ENCODE measurements at regions not wholly inside any gene's neighbourhood (a gene's known extent, or its start where the extent isn't known, plus 50 kb on each side); places are given as distances from the start of the nearest gene placed in this dataset.

DNA sequence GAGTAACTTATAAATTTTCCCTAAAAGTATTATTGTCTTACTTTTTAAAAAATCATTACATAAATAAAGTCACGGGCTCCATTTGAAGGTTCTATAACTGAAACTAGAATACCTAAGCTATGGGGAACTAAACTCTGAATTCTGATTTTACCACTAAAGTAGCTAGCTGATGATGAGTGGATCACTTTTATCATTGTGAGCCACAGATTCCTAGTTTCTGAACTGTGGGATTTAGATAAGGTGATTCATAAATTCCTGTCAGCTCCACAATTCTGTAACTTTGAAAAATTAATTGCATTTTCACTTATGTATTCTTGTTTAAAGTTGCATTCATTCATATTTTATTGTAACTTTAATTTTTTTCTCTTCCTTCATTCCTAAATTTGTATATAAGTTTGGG, 540.9 kb downstream of the GBA3 start:
- Histone ChIP-seq H4K20me1 (ENCODE audit: insufficient read depth, low read length) (no peaks in the 10 kb centered on the region), H3K79me1 (ENCODE audit: low read depth in 1 of 2, low read length in 2 of 2) (no peaks in the 10 kb centered on the region), H3K23ac (ENCODE audit: low read depth, low read length) (no peak overlapping the region), H3K4me3 (ENCODE audit: insufficient read depth, low read depth, low read length) (no peak overlapping the region), H3K9me1 (ENCODE audit: insufficient read depth, low read length) (no peaks in the 10 kb centered on the region), H2BK5ac (ENCODE audit: low read depth, low read length, poor library complexity, severe bottlenecking) (no peak overlapping the region), H3K27me3 (ENCODE audit: control insufficient read depth, insufficient read depth, low read length) (no peaks in the 10 kb centered on the region), H3K36me3 (ENCODE audit: control insufficient read depth, insufficient read depth, low read length) (no peaks in the 10 kb centered on the region), H3K4me2 (ENCODE audit: low read depth, low read length) (no peak overlapping the region), H3K18ac (ENCODE audit: low read depth, low read length) (no peak overlapping the region), H3K14ac (replicated peaks; ENCODE audit: low read depth, low read length) (no peak overlapping the region), H3K4me1 (ENCODE audit: control insufficient read depth, insufficient read depth, low read length) (no peaks in the 10 kb centered on the region), H3K9ac (ENCODE audit: low read depth, low read length) (no peak overlapping the region), H2BK20ac (ENCODE audit: low read depth, low read length) (no peak overlapping the region), H3K9me3 (ENCODE audit: control insufficient read depth, insufficient read depth, low read length) (0 out of 2 replicates have a peak, but pooled peaks cover 2% of the 10 kb centered on the region), H3K4ac (ENCODE audit: low read depth, low read length) (no peak overlapping the region), H2AFZ (replicated peaks; ENCODE audit: low read length, poor library complexity) (no peak overlapping the region), H4K5ac (ENCODE audit: low read depth, low read length) (no peak overlapping the region), H2AK5ac (ENCODE audit: low read depth, low read length) (no peak overlapping the region), H2BK15ac (ENCODE audit: low read depth, low read length) (no peak overlapping the region), H4K8ac (ENCODE audit: low read depth in 2 of 2, low read length in 2 of 2) (no peak overlapping the region), H3K56ac (ENCODE audit: extremely low read depth, insufficient read depth, low read length) (no peak overlapping the region), H3K27ac (ENCODE audit: insufficient read depth, low read length) (no peak overlapping the region), H4K91ac (ENCODE audit: insufficient read depth, low read depth, low read length) (no peak overlapping the region), H2BK120ac (ENCODE audit: low read depth, low read length) (no peak overlapping the region), H2AK9ac (replicated peaks; ENCODE audit: low read depth, low read length, poor library complexity) (no peak overlapping the region)
- ATAC-seq (ENCODE audit: low read depth) (no peak), DNase-seq (no peak)
- intact Hi-C loops (cut with micrococcal nuclease) (no loop called here), dilution Hi-C loops (cut with HindIII; ENCODE audit: low sequenced_read_pairs, unreplicated experiment) (no loop called here), in situ Hi-C loops (cut with MboI; ENCODE audit: low sequenced_read_pairs) (no loop called here)
- CTCF ChIA-PET = no interaction called here
- BruUV-seq (replicated peaks) = no TSS peak
- no CpG with 5 or more reads among the region's 1 CpG for WGBS, 2 experiments (ENCODE audit: extremely low coverage in 2 of 2, insufficient read length in 1 of 2)
- TF ChIP-seq SMC3 (IDR thresholded peaks at IDR 0.05; ENCODE audit: low read depth, low read length) (no peak), NFE2L2 (IDR thresholded peaks at IDR 0.05; ENCODE audit: low read depth, low read length) (no peak), CTCF (conservative IDR thresholded peaks at IDR 0.05; ENCODE audit: low read depth, low read length) (no peak), CEBPB (IDR thresholded peaks at IDR 0.05; ENCODE audit: low read depth, low read length) (no peak), MAFK (IDR thresholded peaks at IDR 0.05; ENCODE audit: low read depth, low read length) (no peak), POLR2A (IDR thresholded peaks at IDR 0.05; ENCODE audit: low read depth, low read length) (no peak), MXI1 (IDR thresholded peaks at IDR 0.05; ENCODE audit: borderline replicate concordance, low read depth, low read length) (no peak), RFX5 (IDR thresholded peaks at IDR 0.05; ENCODE audit: low read depth, low read length) (no peak), RAD21 (IDR thresholded peaks at IDR 0.05; ENCODE audit: low read length) (no peak), RCOR1 (IDR thresholded peaks at IDR 0.05; ENCODE audit: insufficient replicate concordance, low read length) (no peak), CHD1 (IDR thresholded peaks at IDR 0.05; ENCODE audit: low read depth, low read length) (no peak), MAZ (IDR thresholded peaks at IDR 0.05; ENCODE audit: borderline replicate concordance, low read depth, low read length) (no peak), BHLHE40 (IDR thresholded peaks at IDR 0.05; ENCODE audit: low read depth, low read length) (no peak), FOS (IDR thresholded peaks at IDR 0.05; ENCODE audit: low read depth, low read length) (no peak)
- TF ChIP-seq, protein P1, sequence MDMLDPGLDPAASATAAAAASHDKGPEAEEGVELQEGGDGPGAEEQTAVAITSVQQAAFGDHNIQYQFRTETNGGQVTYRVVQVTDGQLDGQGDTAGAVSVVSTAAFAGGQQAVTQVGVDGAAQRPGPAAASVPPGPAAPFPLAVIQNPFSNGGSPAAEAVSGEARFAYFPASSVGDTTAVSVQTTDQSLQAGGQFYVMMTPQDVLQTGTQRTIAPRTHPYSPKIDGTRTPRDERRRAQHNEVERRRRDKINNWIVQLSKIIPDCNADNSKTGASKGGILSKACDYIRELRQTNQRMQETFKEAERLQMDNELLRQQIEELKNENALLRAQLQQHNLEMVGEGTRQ (IDR thresholded peaks at IDR 0.05; ENCODE audit: low read depth, low read length) = no peak
- TF ChIP-seq, protein P2, sequence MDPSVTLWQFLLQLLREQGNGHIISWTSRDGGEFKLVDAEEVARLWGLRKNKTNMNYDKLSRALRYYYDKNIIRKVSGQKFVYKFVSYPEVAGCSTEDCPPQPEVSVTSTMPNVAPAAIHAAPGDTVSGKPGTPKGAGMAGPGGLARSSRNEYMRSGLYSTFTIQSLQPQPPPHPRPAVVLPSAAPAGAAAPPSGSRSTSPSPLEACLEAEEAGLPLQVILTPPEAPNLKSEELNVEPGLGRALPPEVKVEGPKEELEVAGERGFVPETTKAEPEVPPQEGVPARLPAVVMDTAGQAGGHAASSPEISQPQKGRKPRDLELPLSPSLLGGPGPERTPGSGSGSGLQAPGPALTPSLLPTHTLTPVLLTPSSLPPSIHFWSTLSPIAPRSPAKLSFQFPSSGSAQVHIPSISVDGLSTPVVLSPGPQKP (IDR thresholded peaks at IDR 0.05; ENCODE audit: borderline replicate concordance, low read depth, low read length) = no peak
- POLR2A ChIA-PET (ENCODE audit: unreplicated experiment) = no interaction called here
